Fibroblast of villous mesenchyme (primary cell): ENCODE measurements at regions not wholly inside any gene's neighbourhood (a gene's known extent, or its start where the extent isn't known, plus 50 kb on each side); places are given as distances from the start of the nearest gene placed in this dataset.
"Not testable (repeated sequence)": the region's sequence is repeated elsewhere in the genome, so short reads cannot be mapped to it uniquely, and the experiment has no call there.

Experiments used
- DNase-seq: peaks from one replicate; pipeline ENCODE4 v3.0.0-alpha.2; 2010; ENCODE audit warnings: low read depth
- H3K4me3 ChIP-seq: 2 replicates; pipeline ENCODE4 v1.5.1; 2011; ENCODE audit warnings: low read depth, mild to moderate bottlenecking, low read length
- TF ChIP-seq, protein P1 (sequence below): IDR thresholded peaks from 2 replicates; pipeline ENCODE4 v1.5.1; 2012; ENCODE audit warnings: low read depth, mild to moderate bottlenecking, low read length; ENCODE audit not compliant: insufficient read depth

DNA sequence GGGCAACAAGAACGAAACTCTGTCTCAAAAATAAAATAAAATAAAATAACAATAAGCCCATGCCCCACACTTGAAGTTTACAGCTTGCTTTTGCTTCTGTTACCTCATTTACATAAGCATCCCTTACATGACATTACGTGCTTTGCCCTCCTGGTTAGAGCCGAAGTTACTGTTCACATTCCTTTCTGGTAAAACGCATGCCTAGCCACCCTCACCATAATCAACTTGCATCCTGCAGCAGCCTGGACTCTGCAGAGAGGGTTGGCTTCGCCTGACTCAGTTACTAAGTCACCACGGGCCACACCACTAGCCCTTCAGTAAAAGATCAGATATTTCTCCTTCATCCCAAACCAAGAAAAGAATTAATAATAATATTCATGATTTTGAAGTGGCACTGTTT lies 736.0 kb upstream of the AUTS2 start:
- no peak for DNase-seq
- H3K4me3 ChIP-seq, result no peak overlapping the region
- TF ChIP-seq, protein P1, sequence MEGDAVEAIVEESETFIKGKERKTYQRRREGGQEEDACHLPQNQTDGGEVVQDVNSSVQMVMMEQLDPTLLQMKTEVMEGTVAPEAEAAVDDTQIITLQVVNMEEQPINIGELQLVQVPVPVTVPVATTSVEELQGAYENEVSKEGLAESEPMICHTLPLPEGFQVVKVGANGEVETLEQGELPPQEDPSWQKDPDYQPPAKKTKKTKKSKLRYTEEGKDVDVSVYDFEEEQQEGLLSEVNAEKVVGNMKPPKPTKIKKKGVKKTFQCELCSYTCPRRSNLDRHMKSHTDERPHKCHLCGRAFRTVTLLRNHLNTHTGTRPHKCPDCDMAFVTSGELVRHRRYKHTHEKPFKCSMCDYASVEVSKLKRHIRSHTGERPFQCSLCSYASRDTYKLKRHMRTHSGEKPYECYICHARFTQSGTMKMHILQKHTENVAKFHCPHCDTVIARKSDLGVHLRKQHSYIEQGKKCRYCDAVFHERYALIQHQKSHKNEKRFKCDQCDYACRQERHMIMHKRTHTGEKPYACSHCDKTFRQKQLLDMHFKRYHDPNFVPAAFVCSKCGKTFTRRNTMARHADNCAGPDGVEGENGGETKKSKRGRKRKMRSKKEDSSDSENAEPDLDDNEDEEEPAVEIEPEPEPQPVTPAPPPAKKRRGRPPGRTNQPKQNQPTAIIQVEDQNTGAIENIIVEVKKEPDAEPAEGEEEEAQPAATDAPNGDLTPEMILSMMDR, result no peak

DNA sequence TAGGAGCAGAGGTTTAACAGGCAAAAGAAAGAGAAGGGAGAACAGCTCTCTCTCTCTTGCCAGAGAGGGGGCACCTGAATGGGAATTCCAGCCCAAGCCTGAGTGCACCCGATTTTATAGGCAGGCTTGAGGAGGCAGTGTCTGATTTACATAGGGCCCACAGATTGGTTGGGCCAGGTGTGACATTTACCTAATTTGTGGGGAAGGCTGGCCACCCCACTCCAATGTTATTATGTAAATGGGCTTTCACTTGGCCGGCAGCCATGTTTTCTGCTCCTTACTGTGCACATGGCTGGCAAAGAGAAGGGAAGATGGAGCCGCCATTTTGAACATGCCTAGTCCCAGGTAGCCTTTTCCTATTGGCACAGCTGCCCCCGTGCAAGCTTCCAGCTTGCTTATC lies 735.5 kb upstream of the AUTS2 start:
- no peak overlapping the region for H3K4me3 ChIP-seq
- TF ChIP-seq, protein P1, result no peak
- no peak for DNase-seq

DNA sequence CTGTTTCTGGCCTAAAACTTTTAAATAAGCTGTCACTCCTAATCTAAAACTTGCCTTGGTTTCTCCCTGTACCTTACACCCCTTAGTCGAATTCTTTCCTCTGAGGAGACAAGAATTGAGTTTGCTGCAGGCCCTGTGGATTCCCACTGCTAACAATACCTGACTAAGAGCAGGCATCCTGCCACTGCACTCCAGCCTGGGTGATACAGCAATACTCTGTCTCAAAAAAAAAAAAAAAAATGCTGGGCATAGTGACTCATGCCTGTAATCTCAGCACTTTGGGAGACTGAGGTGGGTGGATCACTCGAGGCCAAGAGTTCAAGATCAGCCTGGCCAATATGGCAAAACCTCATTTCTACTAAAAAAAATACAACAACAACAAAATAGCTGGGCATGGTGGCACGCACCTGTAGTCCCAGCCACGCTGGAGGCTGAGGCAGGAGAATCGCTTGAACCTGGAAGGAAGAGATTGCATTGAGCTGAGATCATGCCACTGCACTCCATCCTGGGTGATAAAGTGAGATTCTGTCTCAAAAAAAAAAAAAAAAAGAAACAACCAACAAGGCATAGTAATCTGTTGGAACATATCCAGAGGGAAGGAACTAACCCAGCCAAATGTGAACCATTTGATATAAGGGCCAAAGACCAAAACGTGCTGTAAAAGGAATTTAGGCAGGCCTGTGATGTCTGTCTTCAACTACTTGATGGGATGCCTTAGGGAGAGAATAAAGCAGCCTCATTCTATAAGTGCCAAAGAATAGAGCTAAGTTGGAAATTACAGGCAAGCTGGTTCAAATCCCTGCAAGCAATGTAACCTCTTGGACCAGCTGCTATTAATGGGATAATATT lies 732.7 kb upstream of the AUTS2 start:
- DNase-seq, result no peak
- TF ChIP-seq, protein P1, result no peak
- no peak overlapping the region for H3K4me3 ChIP-seq

DNA sequence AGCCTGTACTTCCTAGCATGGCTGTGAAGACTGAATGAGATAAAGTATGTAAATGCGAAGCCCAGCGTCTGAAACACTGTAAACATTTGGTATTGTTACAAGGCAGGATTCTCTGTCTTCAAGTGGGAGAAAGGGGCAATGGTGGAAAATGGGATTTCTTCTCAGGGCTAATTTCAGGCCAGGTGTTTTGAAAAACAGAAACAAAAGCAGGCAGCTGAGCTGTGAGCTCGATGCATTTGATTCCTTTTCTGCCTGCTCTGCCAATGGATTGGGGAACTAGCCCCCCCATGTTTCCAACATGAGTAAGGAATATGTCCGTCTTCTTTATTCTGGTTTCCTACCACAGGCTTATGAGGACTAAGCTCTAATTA lies 732.1 kb upstream of the AUTS2 start:
- no peak overlapping the region for H3K4me3 ChIP-seq
- DNase-seq, result no peak
- TF ChIP-seq, protein P1, result no peak

DNA sequence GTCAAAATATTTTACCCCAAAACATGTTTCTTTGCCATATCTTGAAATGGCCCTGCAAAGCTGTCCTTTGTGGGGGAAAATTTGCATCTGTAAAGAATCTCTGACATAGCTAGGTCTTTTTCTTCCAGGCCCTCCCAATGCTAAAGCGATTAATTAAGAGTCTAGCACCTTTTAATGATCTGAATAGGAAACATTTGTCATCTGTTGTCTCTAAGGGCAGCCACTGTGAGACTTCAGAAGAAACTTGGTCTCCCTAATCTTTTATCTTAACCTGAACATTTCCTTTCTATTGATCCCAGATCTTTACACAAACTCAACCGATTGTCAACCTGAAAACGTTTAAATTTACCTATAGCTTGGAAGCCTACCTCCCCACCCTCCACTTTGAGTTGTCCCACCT lies 731.6 kb upstream of the AUTS2 start:
- DNase-seq, H3K4me3 ChIP-seq: not testable (repeated sequence)

DNA sequence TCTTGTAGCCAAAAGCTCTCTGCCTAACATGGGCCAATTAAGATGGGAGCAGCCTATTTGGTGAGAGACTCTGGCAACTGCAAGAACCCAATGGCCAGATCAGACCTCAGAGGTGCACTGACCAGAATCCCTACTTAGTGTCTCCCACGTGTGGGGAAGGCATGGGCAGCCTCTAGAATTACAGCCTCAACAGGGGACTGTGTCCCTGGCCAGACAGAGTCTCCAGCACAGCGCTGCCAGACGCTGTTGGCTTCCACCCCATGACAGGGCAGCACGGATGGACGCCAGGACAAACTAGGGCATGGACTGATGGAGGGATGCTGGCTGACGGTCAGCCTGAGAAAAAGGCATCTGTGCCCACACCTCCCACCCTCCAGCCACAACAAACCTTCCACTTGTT lies 729.3 kb upstream of the AUTS2 start:
- TF ChIP-seq, protein P1, result no peak
- H3K4me3 ChIP-seq, result no peak overlapping the region
- DNase-seq, result no peak

DNA sequence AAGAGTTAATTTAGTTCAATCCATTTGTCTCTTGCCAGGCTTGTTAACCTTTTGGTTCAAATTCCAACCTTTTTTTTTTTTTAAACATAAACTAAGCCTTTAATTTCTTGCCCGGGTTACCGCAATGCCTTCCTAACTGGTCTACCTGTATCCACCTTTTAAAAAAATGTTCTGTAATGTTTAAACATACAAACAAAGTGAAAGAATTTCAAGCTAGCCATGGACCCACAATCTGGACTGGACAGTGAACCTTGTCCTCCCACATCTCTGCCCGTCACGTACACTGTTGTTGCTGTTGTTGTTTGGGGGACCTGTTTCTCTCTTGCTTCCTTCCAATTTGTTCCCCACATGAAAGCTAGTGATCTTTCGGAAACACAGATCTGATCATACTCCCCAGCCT lies 724.7 kb upstream of the AUTS2 start:
- TF ChIP-seq, protein P1, result no peak
- DNase-seq, result no peak
- H3K4me3 ChIP-seq, result no peak overlapping the region
